ENCODE measurements at regions not wholly inside any gene's neighbourhood (a gene's known extent, or its start where the extent isn't known, plus 50 kb on each side); places are given as distances from the start of the nearest gene placed in this dataset.

GRCh38 chr17:28247671-28248555, 71.1 kb upstream of the TMEM97 start:
- DNase-seq: no peak
- peaks cover 7 to 17% of the 10 kb centered on the region in 2 experiments for H3K27me3 ChIP-seq (ENCODE audit: control insufficient read depth in 1 of 2, insufficient read depth in 2 of 2, low read length in 2 of 2)
- Mint-ChIP-seq H3K27ac (no peak overlapping the region), H3K4me3 (no peak overlapping the region), H3K27me3 (peaks cover 20% of the 10 kb centered on the region), H3K4me1 (ENCODE audit: low read depth) (peaks cover 8% of the 10 kb centered on the region), H3K9me3 (no peaks in the 10 kb centered on the region), H3K36me3 (ENCODE audit: low read depth) (no peaks in the 10 kb centered on the region)
- no peak overlapping the region for H3K27ac ChIP-seq (ENCODE audit: low read depth in 1 of 2, low read length in 2 of 2)
- intact Hi-C loops (cut with DNase I, micrococcal nuclease): no loop called here
- POLR2A ChIA-PET: no interaction called here
- peaks cover 12% of the 10 kb centered on the region for H3K4me1 ChIP-seq (ENCODE audit: insufficient read depth, low read length)
- CTCF ChIA-PET: no interaction called here
- TF ChIP-seq, protein P1, sequence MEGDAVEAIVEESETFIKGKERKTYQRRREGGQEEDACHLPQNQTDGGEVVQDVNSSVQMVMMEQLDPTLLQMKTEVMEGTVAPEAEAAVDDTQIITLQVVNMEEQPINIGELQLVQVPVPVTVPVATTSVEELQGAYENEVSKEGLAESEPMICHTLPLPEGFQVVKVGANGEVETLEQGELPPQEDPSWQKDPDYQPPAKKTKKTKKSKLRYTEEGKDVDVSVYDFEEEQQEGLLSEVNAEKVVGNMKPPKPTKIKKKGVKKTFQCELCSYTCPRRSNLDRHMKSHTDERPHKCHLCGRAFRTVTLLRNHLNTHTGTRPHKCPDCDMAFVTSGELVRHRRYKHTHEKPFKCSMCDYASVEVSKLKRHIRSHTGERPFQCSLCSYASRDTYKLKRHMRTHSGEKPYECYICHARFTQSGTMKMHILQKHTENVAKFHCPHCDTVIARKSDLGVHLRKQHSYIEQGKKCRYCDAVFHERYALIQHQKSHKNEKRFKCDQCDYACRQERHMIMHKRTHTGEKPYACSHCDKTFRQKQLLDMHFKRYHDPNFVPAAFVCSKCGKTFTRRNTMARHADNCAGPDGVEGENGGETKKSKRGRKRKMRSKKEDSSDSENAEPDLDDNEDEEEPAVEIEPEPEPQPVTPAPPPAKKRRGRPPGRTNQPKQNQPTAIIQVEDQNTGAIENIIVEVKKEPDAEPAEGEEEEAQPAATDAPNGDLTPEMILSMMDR (IDR thresholded peaks at IDR 0.05): no peak
- no peak for ATAC-seq (ENCODE audit: poor library complexity)
- H3K4me3 ChIP-seq (ENCODE audit: low read length): no peak overlapping the region
- no peaks in the 10 kb centered on the region for H3K36me3 ChIP-seq (ENCODE audit: insufficient read depth, low read length)
- H3K9me3 ChIP-seq (ENCODE audit: control insufficient read depth in 1 of 2, insufficient read depth in 1 of 2, low read length in 2 of 2): no peaks in the 10 kb centered on the region

- intact Hi-C loops (cut with DNase I, micrococcal nuclease): loop anchor here (2.0 to 5.0 kb wide), 3 partner anchors 357 to 487 kb away; partner anchors contain the start of gene LYRM9 (in 2 of the 2)
- ChIA-PET CTCF (no interaction called here), POLR2A (no interaction called here)
- Histone ChIP-seq H3K36me3 (ENCODE audit: insufficient read depth, low read length) (no peaks in the 10 kb centered on the region), H3K27me3 (ENCODE audit: control insufficient read depth in 1 of 2, insufficient read depth in 2 of 2, low read length in 2 of 2) (peaks cover 15 to 24% of the 10 kb centered on the region in 2 experiments), H3K27ac (ENCODE audit: low read depth in 1 of 2, low read length in 2 of 2) (no peak overlapping the region), H3K4me1 (ENCODE audit: insufficient read depth, low read length) (peaks cover 12% of the 10 kb centered on the region), H3K9me3 (ENCODE audit: control insufficient read depth in 1 of 2, insufficient read depth in 1 of 2, low read length in 2 of 2) (no peaks in the 10 kb centered on the region), H3K4me3 (ENCODE audit: low read length) (no peak overlapping the region)
- ATAC-seq (ENCODE audit: poor library complexity) (no peak), DNase-seq (no peak)
- TF ChIP-seq, protein P1 (IDR thresholded peaks at IDR 0.05): no peak
- Mint-ChIP-seq H3K4me3 (no peak overlapping the region), H3K27me3 (peaks cover 31% of the 10 kb centered on the region), H3K4me1 (ENCODE audit: low read depth) (peaks cover 8% of the 10 kb centered on the region), H3K36me3 (ENCODE audit: low read depth) (no peaks in the 10 kb centered on the region), H3K9me3 (no peaks in the 10 kb centered on the region), H3K27ac (no peak overlapping the region)
Measured at GRCh38 chr17:28249706-28250105, 69.3 kb upstream of the TMEM97 start.

GRCh38 chr17:28252436-28252835, 66.6 kb upstream of the TMEM97 start:
- H3K4me1 ChIP-seq (ENCODE audit: insufficient read depth, low read length): peaks cover 12% of the 10 kb centered on the region
- Mint-ChIP-seq H3K36me3 (ENCODE audit: low read depth) (no peaks in the 10 kb centered on the region), H3K4me1 (ENCODE audit: low read depth) (peaks cover 8% of the 10 kb centered on the region), H3K4me3 (no peak overlapping the region), H3K27me3 (peaks cover 49% of the 10 kb centered on the region), H3K9me3 (no peaks in the 10 kb centered on the region), H3K27ac (no peak overlapping the region)
- no peak for ATAC-seq (ENCODE audit: poor library complexity)
- H3K27me3 ChIP-seq (ENCODE audit: control insufficient read depth in 1 of 2, insufficient read depth in 2 of 2, low read length in 2 of 2): peaks cover 15 to 29% of the 10 kb centered on the region in 2 experiments
- H3K4me3 ChIP-seq (ENCODE audit: low read length): no peak overlapping the region
- H3K36me3 ChIP-seq (ENCODE audit: insufficient read depth, low read length): no peaks in the 10 kb centered on the region
- H3K9me3 ChIP-seq (ENCODE audit: control insufficient read depth in 1 of 2, insufficient read depth in 1 of 2, low read length in 2 of 2): peaks cover 0 to 6% of the 10 kb centered on the region in 2 experiments
- ChIA-PET POLR2A (no interaction called here), CTCF (interaction anchor here (1.3 to 1.7 kb wide), 4 partner anchors 25 to 492 kb away, joined by 4 to 5 read pairs (median 4); no protein-coding TSS in a partner anchor)
- DNase-seq: no peak
- intact Hi-C loops (cut with DNase I, micrococcal nuclease): loop anchor here (5.0 kb wide), 2 partner anchors 360 to 490 kb away; partner anchors contain the start of gene LYRM9 (in 1 of the 2)
- no peak overlapping the region for H3K27ac ChIP-seq (ENCODE audit: low read depth in 1 of 2, low read length in 2 of 2)
- TF ChIP-seq, protein P1 (IDR thresholded peaks at IDR 0.05): no peak
